Activated CD4-positive, alpha-beta T cell treated with anti-CD3 and anti-CD28 coated beads, Interleukin-2, amount 50 U/mL, for 16 hours (primary cell): ENCODE measurements at regions not wholly inside any gene's neighbourhood (a gene's known extent, or its start where the extent isn't known, plus 50 kb on each side); places are given as distances from the start of the nearest gene placed in this dataset.
"Not testable (repeated sequence)": the region's sequence is repeated elsewhere in the genome, so short reads cannot be mapped to it uniquely, and the experiment has no call there.

ENCODE experiments used
- DNase-seq: peaks from one replicate; pipeline ENCODE4 v3.0.0-alpha.2; 2020

- no peak for DNase-seq
Measured at GRCh38 chr5:86981898-86982297, 285.8 kb upstream of the RASA1 start.

DNA sequence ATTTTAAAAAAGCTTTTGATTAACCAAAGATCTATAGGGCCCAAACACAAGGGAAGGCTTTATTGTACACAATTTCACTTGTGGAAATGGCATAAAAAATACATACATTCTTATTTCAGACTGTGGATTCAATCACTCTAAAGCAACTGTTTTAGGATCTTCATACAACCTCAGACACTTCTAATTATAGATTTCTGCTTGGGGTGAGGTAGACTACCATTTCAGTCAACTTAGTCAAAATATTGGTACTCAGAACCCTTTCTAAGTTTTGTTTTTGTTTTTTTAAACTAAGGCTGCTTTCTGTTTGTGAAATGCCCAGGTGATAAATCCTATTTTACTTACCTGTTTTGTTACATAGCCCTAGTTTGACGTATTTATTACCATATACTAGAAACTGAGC lies 284.5 kb upstream of the RASA1 start:
- DNase-seq: no peak

GRCh38 chr5:86986837-86987236 lies 280.8 kb upstream of the RASA1 start:
- DNase-seq: no peak

DNA sequence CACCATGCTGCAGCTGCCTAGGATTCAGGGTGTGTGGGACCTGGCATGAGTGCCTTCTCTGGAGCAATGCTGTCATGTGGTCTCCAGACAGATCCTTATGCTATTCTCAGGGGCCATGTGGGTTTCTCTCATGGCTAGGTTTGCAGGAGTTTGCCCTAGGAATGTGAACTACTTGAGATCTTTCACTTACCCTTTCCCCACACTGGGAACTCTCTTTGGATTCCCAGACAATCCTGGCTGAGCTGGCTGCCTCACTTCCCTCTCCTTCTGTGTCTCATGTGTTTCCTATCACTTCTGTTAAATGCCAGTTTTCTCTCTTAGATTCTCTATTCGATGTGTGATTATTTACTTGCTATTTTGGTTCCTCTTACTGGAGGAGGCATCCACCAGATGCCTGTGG lies 270.2 kb upstream of the RASA1 start:
- DNase-seq: no peak

- no peak for DNase-seq
Measured at GRCh38 chr5:86999951-87000350, 267.7 kb upstream of the RASA1 start.

DNA sequence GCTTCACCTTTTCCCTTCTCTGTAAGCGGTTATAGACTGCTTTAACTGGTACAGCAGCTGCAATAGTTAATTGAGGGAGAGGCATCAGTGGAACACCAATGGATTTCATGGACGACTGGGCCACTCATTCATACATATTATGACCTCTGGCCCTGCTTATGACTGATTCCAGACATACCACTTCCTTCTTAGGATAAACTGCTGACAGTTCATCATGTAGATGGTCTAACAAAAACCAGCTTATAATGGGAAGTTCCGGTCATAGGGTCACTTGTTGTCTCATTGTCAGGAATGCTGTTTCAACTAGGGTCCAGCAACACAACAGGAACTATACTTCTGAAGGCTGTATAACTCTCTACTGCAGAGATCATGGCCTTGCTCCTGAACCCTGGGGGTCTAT lies 265.2 kb upstream of the RASA1 start:
- DNase-seq: no peak

- no peak for DNase-seq
Measured at GRCh38 chr5:87004101-87004500, 263.6 kb upstream of the RASA1 start.

DNA sequence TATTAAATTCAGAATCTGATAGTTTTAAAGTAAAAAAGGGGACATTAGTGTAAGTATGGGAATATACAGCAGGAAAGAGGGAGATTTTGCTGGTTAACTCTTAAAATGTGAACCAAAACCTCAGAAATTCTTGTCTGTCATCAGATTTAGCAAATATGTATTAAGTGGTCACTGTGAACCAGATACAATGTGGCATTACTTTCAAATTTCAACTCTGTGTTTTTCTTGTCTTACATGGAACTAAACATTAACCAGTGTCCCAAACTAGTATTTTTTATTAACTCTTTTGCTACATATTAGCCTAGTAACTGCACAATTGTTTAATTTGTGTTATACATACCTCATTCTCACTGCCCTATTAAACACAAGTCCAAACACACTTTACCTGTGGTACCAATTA lies 259.9 kb upstream of the RASA1 start:
- no peak for DNase-seq

DNA sequence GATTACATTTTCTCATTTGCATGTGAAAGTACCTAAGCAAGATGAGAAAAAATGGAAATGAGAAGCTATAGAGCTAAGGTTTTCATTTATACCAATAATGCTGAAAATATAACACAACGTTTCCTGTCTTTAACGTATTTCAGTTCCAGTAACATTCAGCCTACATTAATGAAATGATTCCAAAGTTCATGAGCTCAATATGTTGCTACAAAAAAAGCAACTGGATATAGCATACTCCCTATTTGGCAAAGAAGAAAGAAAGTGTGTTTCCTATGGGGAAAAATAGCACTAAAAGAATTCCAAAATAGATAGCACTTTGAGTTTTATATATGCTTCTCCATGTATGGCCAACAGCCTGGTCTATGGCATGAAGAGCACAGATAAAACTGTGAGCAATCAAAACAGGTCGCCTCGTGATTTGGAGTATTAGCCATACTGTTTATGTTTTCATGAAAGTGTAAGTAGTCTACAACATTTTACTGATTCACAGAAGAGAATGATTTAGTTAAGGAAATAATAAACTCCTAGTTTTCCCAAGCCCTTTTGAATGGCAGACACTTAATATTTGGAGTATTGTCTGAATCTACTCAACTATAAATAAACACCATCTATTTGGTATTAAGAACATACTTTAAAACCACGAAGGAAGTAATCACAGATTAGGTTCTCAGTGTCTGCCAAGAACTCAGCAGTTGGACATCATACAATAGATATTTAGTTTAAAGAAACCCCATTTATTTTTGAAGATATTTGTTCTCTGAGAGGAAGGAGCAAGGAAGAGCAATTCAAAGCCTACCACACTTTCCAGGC lies 258.7 kb upstream of the RASA1 start:
- no peak for DNase-seq

DNA sequence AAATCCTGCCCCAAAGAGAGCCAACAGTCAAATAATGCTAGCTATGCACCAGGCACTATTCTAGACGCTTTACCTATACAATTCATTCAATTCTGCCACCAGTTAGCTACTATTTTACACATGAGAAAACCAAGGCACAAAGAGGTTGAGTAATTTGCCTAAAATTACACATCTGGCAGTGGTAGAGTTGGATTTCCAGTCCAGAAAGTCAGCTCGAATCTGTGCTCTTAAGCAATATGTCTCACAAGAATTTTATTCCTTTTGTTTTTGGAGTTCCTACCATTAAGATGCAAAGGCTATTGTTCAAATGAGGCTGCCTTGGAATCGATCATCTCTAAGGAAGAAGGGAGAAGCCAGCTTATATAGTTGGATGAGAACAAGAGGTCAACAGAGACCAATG lies 256.9 kb upstream of the RASA1 start:
- DNase-seq: no peak

DNA sequence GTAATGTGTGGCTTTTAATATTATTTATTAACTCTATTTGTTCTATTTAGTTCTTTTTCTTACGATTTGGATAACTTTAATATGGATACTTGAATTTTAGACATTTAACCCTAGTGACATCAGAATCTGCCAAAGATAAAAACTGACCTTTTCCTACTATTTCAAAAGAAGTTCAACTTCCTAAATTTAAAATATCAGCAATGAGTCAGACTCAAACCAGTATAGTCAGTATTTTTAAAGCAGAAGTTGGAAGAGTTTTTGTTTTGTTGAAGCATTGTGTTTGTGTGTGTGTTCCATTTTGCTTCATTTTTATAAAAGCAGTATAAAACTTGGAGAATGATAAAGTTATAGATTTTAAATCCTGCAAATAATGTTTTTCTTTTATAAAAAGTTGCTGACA lies 251.8 kb upstream of the RASA1 start:
- DNase-seq: no peak

DNA sequence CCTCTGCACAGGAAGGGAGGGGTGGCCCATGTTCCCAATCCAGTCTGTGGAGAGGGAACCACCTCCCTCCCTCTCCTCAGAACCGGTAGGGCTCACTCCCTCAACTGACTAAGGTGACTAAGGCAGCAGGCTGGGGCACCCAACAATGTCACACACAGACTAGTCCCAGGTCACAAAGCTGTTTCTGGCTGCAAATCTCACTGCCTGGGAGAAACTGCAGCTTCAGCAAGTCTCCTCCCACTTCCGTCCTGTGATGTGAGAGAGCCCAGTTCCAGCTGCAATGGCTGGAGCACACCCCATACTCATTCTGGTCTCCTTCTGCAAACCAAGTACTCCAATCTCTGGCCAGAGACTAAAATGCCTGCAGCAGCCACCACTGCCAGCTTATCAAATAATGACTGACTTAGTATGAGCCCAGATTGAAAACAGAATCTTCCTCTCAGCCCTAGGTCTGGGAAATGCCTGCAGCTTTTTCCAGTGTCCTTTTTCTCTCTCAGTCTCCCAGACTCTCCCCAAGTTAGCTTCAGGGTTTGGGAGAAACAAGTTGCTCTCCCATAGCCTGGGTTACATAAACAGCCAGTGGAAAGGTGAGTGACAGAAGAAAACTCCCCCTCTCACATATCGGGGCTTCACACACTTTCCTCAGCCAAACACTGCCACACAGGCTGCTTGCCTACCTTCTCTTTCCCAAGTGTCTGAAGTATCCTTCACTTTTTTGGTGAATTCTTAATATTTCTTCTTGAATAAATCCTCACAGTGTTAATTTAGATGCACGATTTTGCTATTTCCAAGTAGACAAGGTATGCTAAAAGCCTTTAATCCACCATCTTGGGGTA lies 247.4 kb upstream of the RASA1 start:
- peak; percentile 62 for DNase-seq

DNA sequence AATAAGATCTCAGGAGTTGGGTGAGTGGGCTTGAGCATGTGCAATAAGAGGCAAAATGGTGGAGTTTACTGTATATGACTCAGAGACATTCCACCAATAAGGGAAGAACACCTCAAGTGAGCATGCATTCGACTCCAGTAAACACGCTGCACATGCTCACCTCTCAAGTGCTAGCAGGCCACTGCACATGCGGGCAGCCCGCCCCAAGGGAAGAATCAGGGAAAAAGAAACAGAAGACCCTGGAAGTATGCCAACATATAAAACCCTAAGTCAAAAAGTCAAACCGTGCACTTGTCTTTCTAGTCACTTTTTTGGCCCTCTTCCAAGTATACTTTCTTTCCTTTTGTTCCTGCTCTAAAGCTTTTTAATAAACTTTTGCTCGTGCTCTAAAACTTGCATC lies 245.3 kb upstream of the RASA1 start:
- no peak for DNase-seq

DNA sequence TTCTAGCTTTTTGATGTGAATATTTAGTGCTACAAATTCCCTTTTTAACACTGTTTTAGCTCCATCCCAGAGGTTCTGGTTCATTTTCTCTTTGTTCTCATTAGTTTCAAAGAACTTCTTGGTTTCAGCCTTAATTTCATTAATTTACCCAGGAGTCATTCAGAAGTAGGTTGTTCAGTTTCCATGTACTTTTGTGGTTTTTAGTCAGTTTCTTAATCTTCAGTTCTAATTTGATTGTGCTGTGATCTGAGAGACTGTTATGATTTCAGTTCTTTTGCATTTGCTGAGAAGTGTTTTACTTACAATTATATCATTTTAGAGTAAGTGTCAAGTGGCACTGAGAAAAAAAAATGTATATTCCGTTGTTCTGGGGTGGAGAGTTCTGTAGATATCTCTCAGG lies 240.1 kb upstream of the RASA1 start:
- peak; percentile 5 for DNase-seq

DNA sequence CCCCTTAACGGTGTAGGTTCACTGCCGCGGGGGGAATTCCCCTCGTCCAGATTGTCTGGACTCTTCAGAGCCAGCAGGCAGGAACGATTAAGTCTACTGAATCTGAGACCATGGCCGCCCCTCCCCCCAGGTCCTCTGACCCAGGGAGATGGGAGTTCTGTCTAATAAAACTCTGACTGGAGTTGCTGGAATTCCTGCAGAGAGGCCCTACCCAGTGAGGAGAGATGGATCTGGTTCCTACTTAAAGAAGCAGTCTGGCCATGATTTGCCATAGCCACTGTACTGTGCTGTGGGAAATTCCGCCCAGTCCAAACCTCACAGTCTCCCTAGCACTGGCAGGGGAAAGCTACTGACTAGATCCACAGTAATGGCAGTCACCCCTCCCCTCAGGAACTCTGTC lies 237.7 kb upstream of the RASA1 start:
- DNase-seq: no peak

DNA sequence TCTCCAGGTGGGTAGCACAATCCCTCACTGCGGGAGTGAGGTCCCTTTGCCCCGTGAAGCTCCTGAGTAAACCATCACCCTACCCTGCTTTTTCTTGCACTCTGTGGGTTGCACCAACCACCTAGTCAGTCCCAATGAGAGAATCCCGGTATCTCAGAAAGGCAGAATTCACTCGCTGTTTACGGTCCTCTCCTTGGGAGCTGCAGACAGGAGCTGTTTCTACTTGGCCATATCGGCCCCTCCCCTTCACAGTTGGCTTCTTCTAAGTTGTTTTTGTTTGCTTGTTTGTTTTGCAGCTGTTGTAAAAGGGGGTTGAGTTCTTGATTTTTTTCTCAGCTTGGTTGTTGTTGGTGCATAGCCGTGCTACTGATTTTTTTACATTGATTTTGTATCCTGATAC lies 237.0 kb upstream of the RASA1 start:
- no peak for DNase-seq

DNA sequence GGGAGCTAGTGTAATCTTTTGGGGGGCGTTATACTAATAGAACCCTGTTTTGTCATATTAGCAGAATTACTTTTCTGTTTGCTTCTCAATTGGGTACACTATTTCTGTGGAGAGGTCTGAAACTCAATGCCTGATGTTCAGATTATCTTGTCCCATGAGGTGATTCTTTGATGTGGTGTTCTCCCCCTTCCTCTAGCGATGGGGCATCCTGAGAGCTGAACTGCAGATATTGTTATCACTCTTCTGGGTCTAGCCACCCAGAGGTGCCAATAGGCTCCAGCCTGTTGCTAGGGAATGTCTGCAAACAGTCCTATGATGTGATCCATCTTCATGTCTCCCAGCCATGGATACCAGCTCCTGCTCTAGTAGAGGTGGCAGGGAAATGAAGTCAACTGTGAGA lies 233.1 kb upstream of the RASA1 start:
- DNase-seq: no peak

- DNase-seq: no peak
Measured at GRCh38 chr5:87042554-87042953, 225.1 kb upstream of the RASA1 start.

DNA sequence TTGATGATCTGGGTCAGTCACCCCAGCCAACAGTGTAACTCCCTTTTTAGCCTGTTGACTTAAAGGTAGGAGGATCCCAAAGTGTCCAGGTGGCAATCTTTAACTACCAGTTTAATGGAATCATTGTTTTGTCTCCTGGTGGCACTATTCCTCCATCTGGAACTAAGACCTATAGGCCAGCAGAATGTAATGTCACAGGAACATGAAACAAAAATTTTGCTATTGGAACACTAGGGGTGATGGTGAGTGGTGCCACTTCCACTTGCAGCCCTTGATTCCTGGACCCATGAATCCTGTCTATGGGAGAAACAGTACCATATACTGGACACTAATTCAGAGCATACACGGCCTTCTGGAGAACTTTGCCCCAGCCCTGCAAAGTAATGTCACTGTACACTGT lies 219.5 kb upstream of the RASA1 start:
- DNase-seq: no peak

- DNase-seq: not testable (repeated sequence)
Measured at GRCh38 chr5:87049012-87049411, 218.7 kb upstream of the RASA1 start.

DNA sequence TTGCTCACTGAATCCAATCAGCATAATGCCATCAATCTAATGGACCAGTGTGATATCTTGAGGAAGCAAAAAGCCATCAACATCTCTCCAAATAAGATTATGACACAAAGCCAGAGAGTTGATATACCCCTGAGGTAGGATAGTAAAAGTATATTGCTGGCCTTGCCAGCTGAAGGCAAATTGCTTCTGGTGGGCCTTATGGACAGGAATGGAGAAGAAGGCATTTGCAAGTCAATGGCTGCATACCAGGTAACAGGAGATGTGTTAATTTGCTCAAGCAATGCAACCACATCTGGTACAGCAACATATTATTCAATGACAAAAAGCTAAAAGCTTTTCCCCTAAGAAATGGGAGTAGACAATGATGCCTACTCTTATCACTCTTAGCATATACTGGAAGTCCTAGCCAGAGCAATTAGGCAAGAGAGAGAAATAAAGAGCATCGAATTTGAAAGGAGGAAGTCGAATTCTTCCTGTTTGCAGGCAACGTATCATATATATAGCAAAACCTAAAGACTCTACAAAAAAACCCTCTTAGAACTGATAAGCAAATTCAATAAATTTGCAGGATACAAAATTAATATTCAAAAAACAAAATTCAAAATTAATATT lies 216.1 kb upstream of the RASA1 start:
- no peak for DNase-seq

- no peak for DNase-seq
Measured at GRCh38 chr5:87053146-87053545, 214.5 kb upstream of the RASA1 start.

GRCh38 chr5:87054821-87055220 lies 212.9 kb upstream of the RASA1 start:
- DNase-seq: no peak

- DNase-seq: no peak
Measured at GRCh38 chr5:87061046-87061445, 206.6 kb upstream of the RASA1 start.
